KMS-11 (cell line): ENCODE measurements at regions not wholly inside any gene's neighbourhood (a gene's known extent, or its start where the extent isn't known, plus 50 kb on each side); places are given as distances from the start of the nearest gene placed in this dataset.

ENCODE experiments used
- H2AFZ ChIP-seq: fragments of 200-600 bp; sonication (generic); 2 replicates; pipeline ENCODE4 v1.6.1; 2016; ENCODE audit warnings: antibody characterized with exemption, mixed run types, low read depth
- H3K27ac ChIP-seq: fragments of 200-600 bp; sonication (generic); 2 replicates; pipeline ENCODE4 v1.6.1; 2016; ENCODE audit warnings: mild to moderate bottlenecking, mixed run types
- H3K27me3 ChIP-seq: fragments of 200-600 bp; sonication (generic); 2 replicates; pipeline ENCODE4 v1.6.1; 2017; ENCODE audit warnings: mild to moderate bottlenecking, low read depth, mixed run types, moderate library complexity; ENCODE audit not compliant: insufficient read depth
- H3K36me3 ChIP-seq: fragments of 200-600 bp; sonication (generic); 2 replicates; pipeline ENCODE4 v1.6.1; 2017; ENCODE audit warnings: mild to moderate bottlenecking, mixed run types; ENCODE audit not compliant: insufficient read depth
- H3K4me1 ChIP-seq: fragments of 200-600 bp; sonication (generic); 2 replicates; pipeline ENCODE4 v1.6.1; 2016; ENCODE audit warnings: mild to moderate bottlenecking, low read depth, mixed run types; ENCODE audit not compliant: poor library complexity, severe bottlenecking
- H3K4me2 ChIP-seq: fragments of 200-600 bp; sonication (generic); 2 replicates; pipeline ENCODE4 v1.7.0; 2016; ENCODE audit warnings: mild to moderate bottlenecking, mixed run types
- H3K4me3 ChIP-seq: fragments of 200-600 bp; sonication (generic); IDR thresholded peaks from 2 replicates; pipeline ENCODE4 v1.6.1; 2017; ENCODE audit warnings: low read depth, low read length, mixed read lengths; ENCODE audit not compliant: insufficient read depth
- H3K79me2 ChIP-seq: fragments of 200-600 bp; sonication (generic); 2 replicates; pipeline ENCODE4 v1.6.1; 2016; ENCODE audit warnings: low read depth, mixed run types; ENCODE audit not compliant: insufficient read depth
- H3K9ac ChIP-seq: fragments of 200-600 bp; sonication (generic); 2 replicates; pipeline ENCODE4 v1.6.1; 2016; ENCODE audit warnings: mild to moderate bottlenecking, mixed run types
- H4K20me1 ChIP-seq: fragments of 200-600 bp; sonication (generic); 2 replicates; pipeline ENCODE4 v1.6.1; 2016; ENCODE audit warnings: mild to moderate bottlenecking, mixed run types; ENCODE audit not compliant: insufficient read depth
- TF ChIP-seq, protein P1 (sequence below): fragments of 200-600 bp; sonication (generic); conservative IDR thresholded peaks from 2 replicates; pipeline ENCODE4 v1.6.1; 2017; ENCODE audit warnings: low read depth, mild to moderate bottlenecking, antibody characterized with exemption, low read length, moderate library complexity, mixed read lengths

DNA sequence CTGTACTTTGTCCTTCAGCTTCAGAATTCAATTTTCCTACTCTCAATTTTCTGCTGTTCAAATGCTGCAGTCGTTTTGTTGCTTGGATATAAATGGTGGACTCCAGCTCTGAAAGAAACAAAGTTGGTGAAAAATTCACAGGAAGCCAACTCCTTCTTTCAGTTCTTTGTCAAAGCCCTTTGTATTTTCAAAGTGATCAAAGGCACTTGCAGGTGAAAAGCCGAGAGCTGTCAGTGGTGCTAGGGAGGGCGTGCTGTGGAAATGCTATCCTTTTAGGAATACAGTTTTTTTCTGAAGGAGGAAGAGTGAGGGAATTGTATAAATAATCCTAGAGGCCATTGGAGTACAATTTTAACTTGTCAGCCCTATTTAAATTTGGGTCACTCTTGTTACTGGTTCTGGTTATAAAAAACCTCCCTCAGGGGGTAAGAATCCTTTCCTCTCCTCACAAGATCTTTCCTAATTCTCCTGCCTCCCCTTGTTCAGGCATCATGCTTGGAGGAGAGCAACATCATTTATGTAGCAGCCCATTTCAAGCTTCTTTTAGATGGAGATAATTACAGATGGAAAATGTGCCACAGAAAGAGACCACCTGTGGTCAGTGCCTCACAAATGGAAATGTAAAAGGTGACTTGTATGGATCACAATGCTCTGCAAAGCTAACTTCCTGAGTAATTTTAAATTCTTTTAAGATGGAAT is 62.5 kb upstream of the GHR start:
- Histone ChIP-seq H2AFZ (no peak overlapping the region), H3K9ac (no peak overlapping the region), H3K4me1 (no peaks in the 10 kb centered on the region), H3K36me3 (no peaks in the 10 kb centered on the region), H3K27ac (no peak overlapping the region), H3K4me2 (no peak overlapping the region), H4K20me1 (no peaks in the 10 kb centered on the region), H3K4me3 (no peak overlapping the region), H3K27me3 (no peaks in the 10 kb centered on the region), H3K79me2 (no peaks in the 10 kb centered on the region)
- TF ChIP-seq, protein P1, sequence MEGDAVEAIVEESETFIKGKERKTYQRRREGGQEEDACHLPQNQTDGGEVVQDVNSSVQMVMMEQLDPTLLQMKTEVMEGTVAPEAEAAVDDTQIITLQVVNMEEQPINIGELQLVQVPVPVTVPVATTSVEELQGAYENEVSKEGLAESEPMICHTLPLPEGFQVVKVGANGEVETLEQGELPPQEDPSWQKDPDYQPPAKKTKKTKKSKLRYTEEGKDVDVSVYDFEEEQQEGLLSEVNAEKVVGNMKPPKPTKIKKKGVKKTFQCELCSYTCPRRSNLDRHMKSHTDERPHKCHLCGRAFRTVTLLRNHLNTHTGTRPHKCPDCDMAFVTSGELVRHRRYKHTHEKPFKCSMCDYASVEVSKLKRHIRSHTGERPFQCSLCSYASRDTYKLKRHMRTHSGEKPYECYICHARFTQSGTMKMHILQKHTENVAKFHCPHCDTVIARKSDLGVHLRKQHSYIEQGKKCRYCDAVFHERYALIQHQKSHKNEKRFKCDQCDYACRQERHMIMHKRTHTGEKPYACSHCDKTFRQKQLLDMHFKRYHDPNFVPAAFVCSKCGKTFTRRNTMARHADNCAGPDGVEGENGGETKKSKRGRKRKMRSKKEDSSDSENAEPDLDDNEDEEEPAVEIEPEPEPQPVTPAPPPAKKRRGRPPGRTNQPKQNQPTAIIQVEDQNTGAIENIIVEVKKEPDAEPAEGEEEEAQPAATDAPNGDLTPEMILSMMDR = no peak

DNA sequence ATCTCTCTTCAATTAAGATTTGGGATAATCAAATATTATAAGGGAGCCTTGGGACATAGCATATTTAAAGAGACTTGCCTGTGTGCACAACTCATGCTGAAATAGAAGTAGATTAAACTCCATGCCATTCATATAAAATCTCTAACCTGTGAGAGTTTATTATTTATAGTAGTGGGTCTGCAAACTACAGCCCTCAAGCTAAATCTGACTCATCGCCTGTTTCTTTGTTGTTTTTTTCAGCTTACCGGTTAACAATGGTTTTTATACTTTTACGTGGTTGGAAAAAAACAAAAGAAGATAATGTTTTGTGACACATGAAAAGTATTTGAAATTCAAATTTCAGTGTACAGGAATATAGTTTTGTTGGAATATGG is 61.9 kb upstream of the GHR start:
- Histone ChIP-seq H3K79me2 (no peaks in the 10 kb centered on the region), H3K9ac (no peak overlapping the region), H3K36me3 (no peaks in the 10 kb centered on the region), H3K4me3 (no peak overlapping the region), H3K27me3 (no peaks in the 10 kb centered on the region), H3K4me1 (no peaks in the 10 kb centered on the region), H3K4me2 (no peak overlapping the region), H3K27ac (no peak overlapping the region), H2AFZ (no peak overlapping the region), H4K20me1 (no peaks in the 10 kb centered on the region)
- TF ChIP-seq, protein P1 = no peak

DNA sequence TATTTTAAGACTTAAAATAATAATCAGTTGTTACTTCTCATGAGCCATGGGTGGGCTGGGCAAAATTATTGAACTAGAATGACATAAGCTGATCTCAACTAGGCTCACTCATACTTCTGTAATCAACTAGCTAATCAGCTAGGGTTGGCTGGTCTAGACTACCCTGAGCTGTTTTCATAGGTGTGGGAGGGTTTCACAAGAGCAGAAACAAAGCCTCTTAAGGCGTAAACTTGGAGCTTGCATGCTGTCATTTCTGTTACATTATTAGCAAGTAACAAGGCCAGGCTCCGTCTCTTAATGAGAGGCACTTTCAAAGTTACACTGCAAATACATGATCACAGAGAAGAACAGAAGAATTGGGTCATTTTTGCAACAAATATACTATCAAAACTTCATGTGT is 57.2 kb upstream of the GHR start:
- Histone ChIP-seq H3K27ac (no peak overlapping the region), H3K4me3 (no peak overlapping the region)

More for the DNA sequence above, 57.2 kb upstream of the GHR start:
- H4K20me1 ChIP-seq = no peaks in the 10 kb centered on the region
- no peaks in the 10 kb centered on the region for H3K36me3 ChIP-seq
- peaks cover 4% of the 10 kb centered on the region for H3K4me1 ChIP-seq
- no peaks in the 10 kb centered on the region for H3K27me3 ChIP-seq
- H3K79me2 ChIP-seq = no peaks in the 10 kb centered on the region
- H3K4me2 ChIP-seq = no peak overlapping the region
- TF ChIP-seq, protein P1 = no peak
- no peak overlapping the region for H2AFZ ChIP-seq
- H3K9ac ChIP-seq = no peak overlapping the region
